ENCODE measurements at regions not wholly inside any gene's neighbourhood (a gene's known extent, or its start where the extent isn't known, plus 50 kb on each side); places are given as distances from the start of the nearest gene placed in this dataset.
"Not testable (repeated sequence)": the region's sequence is repeated elsewhere in the genome, so short reads cannot be mapped to it uniquely, and the experiment has no call there.

DNA sequence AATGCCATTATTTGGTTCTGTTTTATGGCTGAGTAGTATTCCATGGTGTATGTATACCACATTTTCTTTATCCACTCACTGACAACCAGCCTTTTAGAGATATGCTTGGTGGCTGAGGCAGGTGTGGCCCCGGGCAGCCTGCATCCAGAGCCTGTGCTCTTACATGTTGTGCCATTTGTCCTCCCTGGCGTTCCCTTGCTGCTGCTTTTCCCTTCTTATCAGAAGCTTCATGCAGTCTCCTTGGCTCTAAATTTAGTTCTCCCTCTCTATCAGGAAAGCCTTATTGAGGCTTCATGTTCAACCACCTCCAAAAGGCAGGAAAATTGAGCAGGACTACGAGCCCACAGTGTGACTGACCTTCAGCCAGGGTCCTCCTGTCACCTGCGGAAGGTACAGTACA is 131.7 kb upstream of the ITGA6 start:
- DNase-seq: no peak

DNA sequence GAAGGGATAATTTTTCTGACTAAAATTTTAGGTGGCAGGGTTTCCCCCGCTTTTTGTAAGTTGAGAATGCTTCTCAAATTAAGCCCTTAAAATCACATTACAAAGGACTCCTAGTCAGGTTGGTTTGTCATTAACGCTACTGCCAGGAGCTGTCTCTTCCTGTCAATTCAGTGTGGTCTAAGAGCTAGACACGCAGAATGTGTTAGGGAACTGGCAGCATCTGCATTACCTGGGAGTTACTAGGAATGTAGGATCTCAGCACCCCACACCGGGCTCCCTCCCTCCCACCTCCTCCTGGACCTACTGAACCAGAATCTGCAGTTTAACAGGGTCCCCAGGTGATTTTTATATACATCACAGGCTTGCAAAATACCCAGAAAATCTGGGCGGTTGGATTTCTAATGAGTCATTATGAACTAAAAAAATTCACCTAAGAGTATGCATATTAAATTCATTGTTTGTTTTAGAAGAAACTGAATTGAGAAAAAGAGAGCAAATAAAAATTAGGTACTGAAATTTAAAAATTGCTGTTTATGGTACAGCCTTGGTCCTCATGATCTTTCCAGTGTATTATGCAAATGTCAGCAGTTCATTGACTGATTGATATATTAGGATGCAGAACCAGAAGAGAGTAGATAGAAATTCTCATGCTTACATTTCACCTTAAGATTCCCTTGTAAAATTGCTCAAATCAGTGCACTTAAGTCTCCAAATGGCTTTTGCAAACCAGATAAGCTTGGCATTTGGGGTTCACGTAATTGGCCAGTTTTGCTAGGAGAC is 130.9 kb upstream of the ITGA6 start:
- DNase-seq: no peak

DNA sequence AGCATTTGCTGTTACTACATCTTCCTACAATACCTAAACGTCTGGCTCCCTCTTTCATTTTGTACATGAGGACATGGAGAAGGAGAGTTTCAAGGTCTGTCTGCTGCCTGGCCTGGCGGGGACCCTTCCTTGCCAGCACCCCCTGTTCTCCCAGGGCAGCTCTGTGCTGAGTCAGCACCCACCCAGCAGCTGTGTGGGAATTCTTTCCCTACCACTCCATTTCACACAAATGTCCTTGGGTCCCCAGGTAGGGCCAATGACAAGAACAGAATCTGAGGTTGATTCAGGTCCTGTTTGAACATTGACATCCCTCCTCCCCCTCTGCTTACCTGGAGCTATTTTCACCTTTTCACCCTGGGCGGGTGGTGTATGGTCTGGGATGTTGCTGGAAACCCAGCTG is 129.9 kb upstream of the ITGA6 start:
- DNase-seq: no peak

DNA sequence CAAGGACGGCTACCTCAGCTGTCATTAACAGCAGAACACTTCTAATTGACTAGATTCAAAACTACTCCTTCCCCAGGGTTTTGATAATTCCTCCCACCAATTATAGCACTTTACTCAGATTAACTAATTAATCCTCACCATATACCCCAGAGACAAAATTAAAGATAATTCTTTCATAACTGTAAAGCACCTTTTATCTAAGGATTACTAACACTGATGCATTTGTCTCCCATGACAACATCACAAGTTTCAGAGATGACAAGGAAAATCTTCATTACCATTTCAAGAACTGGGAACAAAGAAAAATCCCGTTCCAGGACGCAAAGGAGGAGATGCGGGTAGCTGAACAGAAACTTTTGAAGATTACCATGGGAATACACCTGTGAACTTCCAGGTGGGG is 129.4 kb upstream of the ITGA6 start:
- DNase-seq: no peak

DNA sequence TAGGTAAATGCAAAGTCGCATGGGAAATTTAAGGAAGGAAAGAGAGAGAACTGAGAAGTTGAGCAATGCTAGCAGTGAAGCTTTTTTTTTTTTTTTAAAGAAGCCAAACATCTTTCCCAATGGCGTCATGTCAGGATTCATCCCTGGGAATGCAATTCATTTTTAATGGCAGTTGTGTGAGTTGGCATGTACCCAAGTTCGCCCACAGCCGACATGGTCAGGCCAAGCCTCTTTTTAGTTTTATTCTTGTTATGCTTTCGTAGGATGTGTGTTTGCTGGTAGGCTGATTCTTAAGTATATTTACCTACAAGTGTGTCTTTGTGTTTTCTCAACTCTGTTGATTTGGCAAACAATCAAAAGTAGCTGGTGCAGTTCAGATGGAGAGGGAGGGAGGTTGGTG is 127.6 kb upstream of the ITGA6 start:
- DNase-seq: no peak

DNA sequence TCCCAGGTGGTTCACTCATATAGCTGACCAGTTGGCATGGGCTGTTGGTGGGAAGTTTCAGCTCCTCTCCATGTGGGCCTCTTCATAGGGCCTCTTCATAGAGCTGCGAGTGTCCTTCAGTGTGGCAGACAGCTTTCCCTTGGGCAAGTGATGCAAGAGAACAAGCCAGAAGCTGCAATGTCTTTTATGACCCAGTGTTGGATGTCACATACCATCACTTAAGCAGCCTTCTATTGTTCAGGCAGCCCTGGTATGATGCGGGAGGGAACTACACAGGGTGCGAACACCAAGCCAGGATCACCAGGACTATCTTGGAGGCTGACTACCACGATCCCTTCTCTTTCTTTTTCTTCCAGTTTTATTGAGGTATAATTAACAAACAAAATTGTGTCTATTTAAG is 126.5 kb upstream of the ITGA6 start:
- DNase-seq: no peak

DNA sequence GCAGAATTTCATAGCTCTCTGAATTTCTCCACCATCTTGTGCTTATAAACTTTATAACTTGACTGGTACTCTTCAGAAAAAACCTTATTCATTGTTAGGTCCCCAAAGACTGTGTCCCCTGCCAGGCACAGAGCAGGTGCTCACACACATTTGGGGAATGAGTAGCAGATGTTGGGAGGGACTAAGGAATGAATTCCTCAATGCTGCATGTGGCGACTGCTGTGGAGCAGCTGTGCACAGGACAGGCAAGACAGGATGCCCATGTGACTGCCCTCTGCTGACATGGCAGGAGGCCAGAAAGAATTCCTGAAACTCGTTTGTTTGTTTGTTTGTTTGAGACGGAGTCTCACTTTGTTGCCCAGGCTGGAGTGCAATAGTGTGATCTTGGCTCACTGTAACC is 122.3 kb upstream of the ITGA6 start:
- DNase-seq: no peak

DNA sequence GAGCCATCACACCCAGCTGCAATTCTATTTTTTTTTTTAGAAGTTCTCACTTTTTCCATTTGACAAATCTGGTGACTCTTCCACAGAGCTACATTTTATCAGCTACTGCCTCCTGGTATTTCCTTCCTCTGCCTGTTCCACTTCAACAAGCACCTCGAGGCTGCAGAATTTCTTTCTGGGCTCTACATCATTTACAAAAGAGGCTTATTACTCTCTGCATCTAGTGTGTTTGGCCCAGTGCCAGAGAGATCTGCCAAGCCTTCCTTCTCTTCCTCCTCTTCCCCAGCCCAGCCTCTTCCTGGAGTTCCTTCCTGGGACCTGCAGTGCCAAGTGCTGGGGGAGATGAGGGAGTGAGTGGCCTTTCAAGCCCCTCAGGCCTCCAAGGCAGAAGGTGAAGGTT is 119.6 kb upstream of the ITGA6 start:
- DNase-seq: no peak

DNA sequence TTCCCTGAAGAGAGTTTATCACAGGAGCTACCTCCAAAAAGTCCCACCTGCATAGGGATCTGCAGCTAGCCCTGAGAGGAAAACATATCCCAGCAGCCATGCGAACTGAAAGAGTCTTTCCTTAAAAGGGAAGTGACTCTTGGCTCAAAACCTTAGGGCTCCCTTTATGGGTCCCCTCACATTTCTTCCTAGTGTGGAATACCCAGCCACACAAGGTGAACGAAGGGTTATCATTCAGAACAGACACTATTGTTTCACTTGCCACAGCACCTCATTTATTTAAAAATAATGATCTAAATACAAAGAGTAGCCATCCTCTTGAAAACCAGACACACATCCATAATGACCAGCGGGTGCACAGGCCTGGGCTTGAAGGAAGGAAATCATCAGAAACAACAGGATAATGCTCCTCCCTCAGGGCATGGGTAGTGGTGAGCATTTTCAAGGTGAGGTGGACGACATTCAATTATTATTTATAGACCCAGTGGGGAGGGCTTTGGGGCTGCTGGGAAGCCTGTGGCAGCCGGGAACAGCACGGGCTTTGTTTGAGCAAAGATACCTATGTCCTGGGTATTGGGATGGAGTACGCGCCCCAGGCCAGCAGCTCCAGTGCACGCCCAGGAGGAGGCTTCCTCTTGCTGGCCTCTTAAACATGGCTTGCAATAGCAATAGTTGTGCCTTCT is 119.0 kb upstream of the ITGA6 start:
- no peak for DNase-seq

DNA sequence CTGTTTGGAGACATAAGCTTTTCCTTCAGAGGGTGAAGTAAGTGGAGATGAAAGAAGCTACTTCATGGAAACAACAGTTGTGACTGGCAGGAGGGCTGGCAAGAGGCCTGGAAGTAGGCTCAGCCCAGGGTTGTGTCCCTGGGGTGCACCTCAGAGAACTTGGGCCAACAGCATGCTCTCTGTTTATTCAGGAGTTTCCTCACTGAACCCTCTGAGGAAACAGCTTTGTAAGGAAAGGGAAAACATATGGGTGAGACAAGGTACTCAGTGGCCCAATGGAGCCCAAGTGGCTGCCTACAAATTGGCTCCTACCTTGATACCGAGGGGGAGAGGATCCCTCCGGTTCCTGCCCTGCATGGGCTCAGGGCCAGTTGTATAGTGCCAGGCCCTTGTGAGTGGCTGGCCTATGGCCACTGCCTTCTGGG is 115.5 kb upstream of the ITGA6 start:
- DNase-seq: no peak

DNA sequence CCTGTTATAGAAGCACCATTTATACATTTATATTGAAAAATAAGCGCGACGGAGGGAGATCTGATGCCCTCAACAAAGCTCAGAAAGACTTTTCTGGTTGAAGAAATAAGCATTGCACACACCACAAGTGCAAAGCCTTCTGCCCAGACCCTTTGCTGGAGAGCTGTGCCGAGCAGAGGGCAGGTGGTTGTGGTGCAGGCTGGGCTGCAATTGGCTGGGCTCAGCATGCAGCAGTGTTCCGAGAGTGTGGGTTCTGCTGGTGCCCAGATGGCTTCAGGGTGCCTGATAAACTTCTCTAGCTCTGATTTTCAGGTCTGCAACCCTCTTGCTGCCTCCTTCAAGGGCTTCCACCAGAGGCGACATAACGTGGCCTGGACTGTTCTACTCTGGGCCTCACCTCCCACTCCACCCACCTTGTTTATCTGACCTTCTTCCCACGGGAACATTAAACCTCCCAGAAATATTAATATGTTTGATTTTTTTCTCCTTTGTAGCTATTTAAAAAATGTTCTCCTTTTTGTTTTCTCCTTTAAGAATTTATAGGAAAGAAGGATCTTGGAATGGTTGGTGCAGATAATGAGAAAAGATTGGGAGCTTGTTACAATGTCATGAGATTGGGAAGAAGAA is 113.6 kb upstream of the ITGA6 start:
- no peak for DNase-seq

DNA sequence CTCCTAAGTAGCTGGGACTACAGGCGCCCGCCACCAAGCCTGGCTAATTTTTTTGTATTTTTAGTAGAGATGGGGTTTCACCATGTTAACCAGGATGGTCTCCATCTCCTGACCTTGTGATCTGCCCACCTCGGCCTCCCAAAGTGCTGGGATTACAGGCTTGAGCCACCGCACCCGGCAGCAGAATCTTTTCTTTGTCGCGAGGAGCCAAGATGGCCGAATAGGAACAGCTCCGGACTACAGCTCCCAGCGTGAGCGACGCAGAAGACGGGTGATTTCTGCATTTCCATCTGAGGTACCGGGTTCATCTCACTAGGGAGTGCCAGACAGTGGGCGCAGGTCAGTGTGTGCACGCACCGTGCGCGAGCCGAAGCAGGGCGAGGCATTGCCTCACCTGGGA is 112.3 kb upstream of the ITGA6 start:
- not testable (repeated sequence) for DNase-seq

DNA sequence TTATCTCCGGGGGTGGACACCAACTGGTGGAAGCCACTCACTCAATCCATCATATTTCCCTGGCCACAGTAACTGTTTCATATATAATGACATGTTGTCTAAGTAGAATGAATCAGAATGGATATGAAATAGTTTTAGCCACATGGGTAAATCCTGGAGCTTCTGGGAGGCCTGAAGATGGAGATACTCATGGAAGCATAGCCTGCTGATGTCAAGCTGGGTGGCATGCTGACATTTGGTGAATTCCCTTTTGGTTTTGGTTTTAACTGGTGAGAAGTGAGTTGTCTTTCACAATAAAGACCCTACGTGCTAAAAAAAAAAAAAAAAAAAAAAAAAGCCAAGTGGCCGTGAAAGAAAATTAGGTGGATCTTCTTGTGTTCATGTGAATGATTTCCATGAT is 105.3 kb upstream of the ITGA6 start:
- DNase-seq: no peak

DNA sequence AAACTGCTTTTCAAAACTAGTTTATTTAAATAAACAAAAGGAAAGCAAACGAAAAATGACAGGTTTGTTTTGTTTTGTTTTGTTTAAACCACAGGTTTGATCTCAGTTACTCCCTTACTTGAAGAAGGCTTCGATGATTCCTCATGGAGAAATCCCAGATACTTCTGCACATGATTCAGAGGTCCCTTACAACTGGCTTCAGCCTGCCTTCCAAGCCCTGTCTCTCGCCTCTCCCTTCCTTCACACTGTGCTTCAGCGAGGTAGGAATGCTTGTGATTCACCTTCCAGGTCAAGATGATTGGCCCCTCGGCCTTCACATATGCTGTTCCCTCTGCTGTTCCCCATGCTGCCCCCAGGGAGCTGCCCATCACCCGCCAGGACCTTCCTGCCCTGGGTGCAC is 104.1 kb upstream of the ITGA6 start:
- no peak for DNase-seq

DNA sequence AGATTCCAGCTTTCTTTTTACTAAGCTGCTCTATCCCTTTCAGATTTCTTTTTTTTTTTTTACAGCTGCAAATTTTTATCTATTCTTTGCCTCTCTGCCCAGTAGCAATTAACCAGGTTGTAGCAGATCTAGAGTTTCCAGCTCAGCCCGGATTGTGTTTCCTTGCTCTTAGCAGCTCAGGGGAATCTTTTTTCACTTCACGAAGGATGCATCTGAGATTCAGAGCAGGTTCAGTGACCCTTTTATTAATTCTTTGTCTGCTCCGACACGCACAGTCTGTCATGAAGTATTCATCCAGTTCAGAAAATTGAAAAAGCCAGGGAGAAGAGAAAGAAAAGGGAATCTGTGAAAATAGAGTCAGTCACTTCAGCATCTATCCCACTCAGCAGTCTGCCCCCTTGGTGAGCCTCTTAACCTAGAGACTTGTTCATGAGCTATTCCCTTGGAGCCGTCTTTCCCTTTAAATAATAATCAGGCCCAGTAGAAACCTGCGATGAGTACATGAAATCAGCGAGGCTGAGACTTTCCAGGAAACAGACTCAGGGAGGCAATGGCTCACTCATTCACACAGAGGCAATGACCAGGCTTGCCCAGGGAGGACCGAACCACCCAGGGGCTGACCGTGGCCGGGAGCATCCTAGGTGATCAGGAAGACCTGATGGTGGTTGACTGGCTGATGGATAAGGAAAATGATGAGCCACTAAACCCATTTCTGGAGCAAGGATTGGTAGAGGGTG is 103.4 kb upstream of the ITGA6 start:
- no peak for DNase-seq

DNA sequence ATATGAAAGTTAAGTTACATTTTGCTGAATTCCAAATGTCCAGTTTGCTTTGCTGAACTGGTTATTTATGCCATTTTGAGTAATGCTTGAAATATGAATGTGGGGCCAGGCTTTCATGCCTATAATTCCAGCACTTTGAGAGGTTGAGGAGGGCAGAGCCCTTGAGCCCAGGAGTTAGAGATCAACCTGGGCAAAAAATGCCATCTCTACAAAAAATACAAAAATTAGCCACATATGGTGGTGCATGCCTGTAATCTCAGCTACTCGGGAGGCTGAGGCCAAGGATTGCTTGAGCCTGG is 101.2 kb upstream of the ITGA6 start:
- no peak for DNase-seq

DNA sequence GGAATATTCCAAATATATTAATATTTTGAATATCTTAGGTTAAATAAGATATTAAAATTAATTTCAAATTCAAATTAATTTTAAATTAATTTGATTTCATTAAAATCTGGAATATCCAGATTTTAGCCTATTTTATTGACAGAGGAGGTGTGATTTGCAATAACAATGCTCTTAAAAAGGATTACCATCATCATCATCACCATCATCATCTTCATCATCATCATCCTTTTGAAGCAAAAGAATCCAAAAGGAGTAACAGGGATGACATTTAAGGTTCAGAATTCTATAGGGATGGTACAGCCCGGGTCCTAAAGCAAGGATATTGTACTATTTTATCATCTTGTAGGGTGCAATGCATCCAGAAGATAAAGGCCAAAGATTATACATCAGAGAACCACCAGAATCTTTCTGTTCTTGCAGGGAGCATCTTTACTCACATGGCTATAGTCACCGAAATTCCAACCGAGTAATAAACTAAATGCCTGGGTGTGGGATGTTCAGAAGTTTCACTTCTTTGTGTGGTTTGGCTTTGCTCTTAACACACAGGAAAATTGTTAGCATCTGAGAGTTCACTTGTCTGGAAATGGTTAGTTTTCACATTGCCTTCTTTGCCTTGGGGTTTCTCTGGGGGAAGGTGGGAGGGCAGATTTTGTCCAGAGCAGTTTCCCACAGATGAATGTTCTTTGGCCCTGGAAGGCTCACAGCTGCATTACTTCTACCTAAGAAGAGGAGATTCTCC is 99.1 kb upstream of the ITGA6 start:
- no peak for DNase-seq

DNA sequence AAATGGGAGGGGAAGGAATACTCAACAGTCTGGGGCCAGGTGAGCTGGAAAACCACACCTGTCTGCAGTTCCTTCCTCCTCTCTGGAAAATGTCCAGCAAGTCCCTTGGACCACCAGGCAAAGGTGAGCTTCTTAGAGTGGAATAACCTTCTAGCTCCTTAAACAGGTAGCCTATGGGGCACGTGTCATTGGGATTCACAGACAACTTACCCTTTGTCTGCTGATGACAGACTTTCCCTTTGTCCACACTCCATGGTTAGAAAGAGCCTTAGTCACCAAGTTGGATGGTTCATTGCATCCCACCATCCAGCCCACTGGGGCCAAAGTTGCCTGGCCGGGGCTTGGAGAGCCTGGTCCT is 98.0 kb upstream of the ITGA6 start:
- no peak for DNase-seq

DNA sequence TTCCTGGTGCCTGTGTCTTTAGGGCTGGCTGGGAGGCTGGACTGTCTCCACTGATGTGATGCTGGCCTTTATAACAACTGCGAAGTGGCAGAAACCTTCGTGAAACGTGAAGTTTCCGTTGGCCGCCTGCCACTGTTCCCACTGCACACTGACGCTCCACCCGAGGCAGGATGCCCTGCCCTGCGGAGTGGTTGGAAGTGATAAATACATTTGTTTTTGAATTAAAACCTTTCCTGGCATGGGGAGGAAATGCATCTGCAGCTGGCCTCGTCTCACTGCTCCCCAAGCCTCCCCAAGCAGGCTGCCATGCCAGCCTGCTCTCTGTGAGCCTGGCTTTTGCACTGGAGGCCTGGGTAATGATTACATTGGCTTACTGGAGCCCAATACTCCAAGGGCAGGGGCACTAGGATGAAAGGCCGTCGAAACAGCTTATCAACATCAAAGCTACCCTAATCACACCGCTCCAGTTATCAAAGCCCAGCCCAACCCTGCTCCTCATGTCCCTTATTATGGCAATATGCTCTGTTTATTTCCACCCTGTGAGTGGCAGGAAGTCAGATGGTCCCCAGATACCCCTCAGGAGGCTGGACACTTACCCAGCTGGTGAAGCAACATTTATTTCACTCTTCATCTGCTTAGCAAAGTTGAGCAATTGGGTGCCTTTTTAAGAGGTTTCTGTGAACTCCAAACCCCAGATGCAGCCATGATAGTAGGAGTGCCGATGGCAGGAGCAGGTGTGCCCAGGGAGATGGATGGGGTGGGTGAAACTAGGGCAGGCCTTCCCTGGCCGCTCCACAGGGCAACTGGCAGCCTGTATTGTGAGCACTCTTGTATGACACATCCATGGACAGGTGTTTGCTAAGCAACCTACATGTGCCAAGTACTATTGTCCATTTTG is 97.4 kb upstream of the ITGA6 start:
- DNase-seq: no peak

DNA sequence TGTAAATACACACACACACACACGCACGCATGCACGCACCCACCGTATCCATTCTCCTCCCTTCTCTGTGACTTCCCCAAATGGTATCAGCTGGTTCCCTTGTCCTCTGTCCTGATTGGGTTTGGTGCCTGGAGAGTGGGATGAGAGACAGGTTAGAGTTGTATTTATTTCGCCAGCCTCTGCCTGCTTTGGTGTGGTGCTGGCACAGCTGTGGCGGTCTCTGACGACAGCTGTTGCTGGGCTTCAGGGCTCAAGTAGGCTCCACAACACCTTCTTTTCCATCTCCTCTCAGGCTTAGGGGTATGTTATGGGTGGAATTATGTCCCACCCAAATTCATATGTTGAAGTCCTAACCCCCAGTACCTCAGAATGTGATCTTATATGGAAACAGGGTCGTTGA is 94.9 kb upstream of the ITGA6 start:
- DNase-seq: no peak

DNA sequence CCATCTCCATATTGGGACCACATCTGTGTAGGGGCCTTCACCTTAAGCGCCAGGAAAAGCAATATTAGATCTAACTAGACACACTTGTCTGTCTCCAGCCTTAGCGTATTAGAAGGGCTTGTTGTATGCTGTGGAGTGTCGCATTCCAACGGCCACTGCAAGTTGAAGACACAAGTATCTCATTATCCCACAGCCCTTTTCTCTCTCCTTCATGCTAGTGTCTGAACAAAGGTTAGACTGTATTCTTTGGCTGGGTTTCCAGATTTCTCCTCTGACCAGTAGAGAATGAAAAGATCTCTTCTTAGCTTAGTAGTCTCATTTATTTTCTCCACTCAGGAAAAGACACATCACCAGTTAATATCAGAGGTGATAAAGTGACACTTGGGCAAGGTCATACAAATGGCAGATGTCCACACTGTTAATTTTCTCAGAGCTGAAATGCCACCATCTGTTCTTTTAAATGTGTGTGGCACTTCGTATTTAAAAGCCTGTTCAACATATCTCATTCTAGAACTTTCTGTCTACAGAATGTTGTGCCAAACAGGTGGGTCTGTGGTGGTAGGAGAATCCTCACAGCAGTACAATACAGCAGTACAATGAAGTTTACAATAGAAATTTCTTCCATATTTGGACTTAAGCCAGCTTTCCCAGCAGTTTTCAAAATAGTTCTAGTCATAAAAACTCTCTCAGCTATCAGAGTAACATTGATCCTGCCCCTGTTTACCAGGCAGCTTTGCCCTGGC is 94.0 kb upstream of the ITGA6 start:
- no peak for DNase-seq

DNA sequence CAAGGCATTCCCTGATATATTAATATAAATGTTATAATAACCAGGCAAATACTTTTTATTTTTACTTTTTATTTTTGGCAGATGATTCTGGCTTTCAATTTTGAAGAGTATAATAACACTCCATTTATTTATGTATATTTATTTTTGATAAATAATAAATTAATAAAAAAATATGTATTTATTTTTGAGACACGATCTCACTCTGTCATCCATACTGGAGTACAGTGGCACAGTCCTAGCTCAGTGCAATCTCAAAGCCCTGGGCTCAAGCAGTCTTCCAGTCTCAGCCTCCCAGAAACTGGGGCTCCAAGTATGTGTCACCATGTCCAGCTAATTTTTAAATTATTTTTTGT is 93.4 kb upstream of the ITGA6 start:
- no peak for DNase-seq

Measured in activated gamma-delta T cell treated with Interleukin-2 at 50 U/mL for 16 hours (primary cell).